GM23338 (cell line): ENCODE measurements at regions not wholly inside any gene's neighbourhood (a gene's known extent, or its start where the extent isn't known, plus 50 kb on each side); places are given as distances from the start of the nearest gene placed in this dataset.

Experiments
- JUNB ChIP-seq: IDR thresholded peaks from one replicate; pipeline ENCODE4 v1.6.1; 2016; ENCODE audit warnings: antibody characterized with exemption; ENCODE audit not compliant: unreplicated experiment
- TF ChIP-seq, protein P1 (sequence below), 2 experiments: fragments of 200-600 bp in 1 of 2; sonication (generic) in 1 of 2; conservative IDR thresholded peaks; 2 replicates each; pipeline versions ENCODE4 v1.5.1 to v1.6.1; 2016 to 2017; ENCODE audit warnings: antibody characterized with exemption in 2 of 2, low read depth in 2 of 2, mild to moderate bottlenecking in 2 of 2, moderate library complexity in 1 of 2
- TF ChIP-seq, protein P2 (sequence below): IDR thresholded peaks from one replicate; pipeline ENCODE4 v1.6.1; 2018; ENCODE audit warnings: antibody characterized with exemption; ENCODE audit not compliant: unreplicated experiment

DNA sequence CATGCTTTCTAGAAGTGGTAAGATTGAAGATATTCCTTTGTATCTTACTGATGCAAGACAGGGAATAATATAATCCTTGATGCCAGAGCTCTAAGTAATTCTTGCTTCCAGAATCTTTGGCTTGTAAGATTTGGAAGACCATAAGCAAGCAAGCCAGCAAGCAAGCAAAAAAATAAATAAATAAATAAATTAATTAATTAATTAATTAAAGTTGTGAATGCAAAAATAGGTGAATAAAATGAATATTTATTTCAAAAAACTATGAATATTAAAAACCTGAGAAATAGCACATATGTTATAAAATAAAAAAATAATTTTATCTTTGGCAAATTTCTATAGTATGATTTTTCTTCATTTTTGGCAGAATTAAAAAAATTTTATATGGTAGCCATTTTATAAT lies 750.2 kb upstream of the ARRDC4 start:
- TF ChIP-seq, protein P1, sequence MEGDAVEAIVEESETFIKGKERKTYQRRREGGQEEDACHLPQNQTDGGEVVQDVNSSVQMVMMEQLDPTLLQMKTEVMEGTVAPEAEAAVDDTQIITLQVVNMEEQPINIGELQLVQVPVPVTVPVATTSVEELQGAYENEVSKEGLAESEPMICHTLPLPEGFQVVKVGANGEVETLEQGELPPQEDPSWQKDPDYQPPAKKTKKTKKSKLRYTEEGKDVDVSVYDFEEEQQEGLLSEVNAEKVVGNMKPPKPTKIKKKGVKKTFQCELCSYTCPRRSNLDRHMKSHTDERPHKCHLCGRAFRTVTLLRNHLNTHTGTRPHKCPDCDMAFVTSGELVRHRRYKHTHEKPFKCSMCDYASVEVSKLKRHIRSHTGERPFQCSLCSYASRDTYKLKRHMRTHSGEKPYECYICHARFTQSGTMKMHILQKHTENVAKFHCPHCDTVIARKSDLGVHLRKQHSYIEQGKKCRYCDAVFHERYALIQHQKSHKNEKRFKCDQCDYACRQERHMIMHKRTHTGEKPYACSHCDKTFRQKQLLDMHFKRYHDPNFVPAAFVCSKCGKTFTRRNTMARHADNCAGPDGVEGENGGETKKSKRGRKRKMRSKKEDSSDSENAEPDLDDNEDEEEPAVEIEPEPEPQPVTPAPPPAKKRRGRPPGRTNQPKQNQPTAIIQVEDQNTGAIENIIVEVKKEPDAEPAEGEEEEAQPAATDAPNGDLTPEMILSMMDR (conservative IDR thresholded peaks at IDR 0.05; ENCODE audit: low read depth in 2 of 2): no peak
- TF ChIP-seq JUNB: no peak
- TF ChIP-seq, protein P2, sequence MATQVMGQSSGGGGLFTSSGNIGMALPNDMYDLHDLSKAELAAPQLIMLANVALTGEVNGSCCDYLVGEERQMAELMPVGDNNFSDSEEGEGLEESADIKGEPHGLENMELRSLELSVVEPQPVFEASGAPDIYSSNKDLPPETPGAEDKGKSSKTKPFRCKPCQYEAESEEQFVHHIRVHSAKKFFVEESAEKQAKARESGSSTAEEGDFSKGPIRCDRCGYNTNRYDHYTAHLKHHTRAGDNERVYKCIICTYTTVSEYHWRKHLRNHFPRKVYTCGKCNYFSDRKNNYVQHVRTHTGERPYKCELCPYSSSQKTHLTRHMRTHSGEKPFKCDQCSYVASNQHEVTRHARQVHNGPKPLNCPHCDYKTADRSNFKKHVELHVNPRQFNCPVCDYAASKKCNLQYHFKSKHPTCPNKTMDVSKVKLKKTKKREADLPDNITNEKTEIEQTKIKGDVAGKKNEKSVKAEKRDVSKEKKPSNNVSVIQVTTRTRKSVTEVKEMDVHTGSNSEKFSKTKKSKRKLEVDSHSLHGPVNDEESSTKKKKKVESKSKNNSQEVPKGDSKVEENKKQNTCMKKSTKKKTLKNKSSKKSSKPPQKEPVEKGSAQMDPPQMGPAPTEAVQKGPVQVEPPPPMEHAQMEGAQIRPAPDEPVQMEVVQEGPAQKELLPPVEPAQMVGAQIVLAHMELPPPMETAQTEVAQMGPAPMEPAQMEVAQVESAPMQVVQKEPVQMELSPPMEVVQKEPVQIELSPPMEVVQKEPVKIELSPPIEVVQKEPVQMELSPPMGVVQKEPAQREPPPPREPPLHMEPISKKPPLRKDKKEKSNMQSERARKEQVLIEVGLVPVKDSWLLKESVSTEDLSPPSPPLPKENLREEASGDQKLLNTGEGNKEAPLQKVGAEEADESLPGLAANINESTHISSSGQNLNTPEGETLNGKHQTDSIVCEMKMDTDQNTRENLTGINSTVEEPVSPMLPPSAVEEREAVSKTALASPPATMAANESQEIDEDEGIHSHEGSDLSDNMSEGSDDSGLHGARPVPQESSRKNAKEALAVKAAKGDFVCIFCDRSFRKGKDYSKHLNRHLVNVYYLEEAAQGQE: no peak
